ENCODE measurements at regions not wholly inside any gene's neighbourhood (a gene's known extent, or its start where the extent isn't known, plus 50 kb on each side); places are given as distances from the start of the nearest gene placed in this dataset.

- Histone ChIP-seq H3K4me1 (ENCODE audit: control insufficient read depth in 3 of 3, insufficient read depth in 3 of 3, low read length in 3 of 3) (no peaks in the 10 kb centered on the region), H3K27ac (ENCODE audit: low read depth, low read length) (no peak overlapping the region), H3K27me3 (ENCODE audit: control insufficient read depth in 3 of 3, insufficient read depth in 3 of 3, low read length in 3 of 3) (no peaks in the 10 kb centered on the region), H3K36me3 (ENCODE audit: control insufficient read depth in 3 of 3, insufficient read depth in 3 of 3, low read length in 3 of 3) (no peaks in the 10 kb centered on the region), H3K4me3 (ENCODE audit: low read length in 3 of 3) (no peak overlapping the region), H3K9me3 (ENCODE audit: control insufficient read depth in 3 of 3, low read length in 3 of 3) (no peaks in the 10 kb centered on the region), H3K9ac (ENCODE audit: low read depth in 1 of 3, low read length in 3 of 3) (no peak overlapping the region)
These were observed 64.0 kb upstream of the ZEB2 start for GRCh38 chr2:144583741-144584453.

GRCh38 chr2:144583381-144583729 is 63.4 kb upstream of the ZEB2 start:
- no peaks in the 10 kb centered on the region for H3K9me3 ChIP-seq (ENCODE audit: control insufficient read depth in 3 of 3, low read length in 3 of 3)
- H3K27ac ChIP-seq (ENCODE audit: low read depth, low read length) = no peak overlapping the region
- no peaks in the 10 kb centered on the region for H3K27me3 ChIP-seq (ENCODE audit: control insufficient read depth in 3 of 3, insufficient read depth in 3 of 3, low read length in 3 of 3)
- no peaks in the 10 kb centered on the region for H3K4me1 ChIP-seq (ENCODE audit: control insufficient read depth in 3 of 3, insufficient read depth in 3 of 3, low read length in 3 of 3)
- H3K9ac ChIP-seq (ENCODE audit: low read depth in 1 of 3, low read length in 3 of 3) = no peak overlapping the region
- no peak overlapping the region for H3K4me3 ChIP-seq (ENCODE audit: low read length in 3 of 3)
- no peaks in the 10 kb centered on the region for H3K36me3 ChIP-seq (ENCODE audit: control insufficient read depth in 3 of 3, insufficient read depth in 3 of 3, low read length in 3 of 3)

- Histone ChIP-seq H3K4me3 (ENCODE audit: low read length in 3 of 3) (no peak overlapping the region), H3K4me1 (ENCODE audit: control insufficient read depth in 3 of 3, insufficient read depth in 3 of 3, low read length in 3 of 3) (no peaks in the 10 kb centered on the region), H3K27me3 (ENCODE audit: control insufficient read depth in 3 of 3, insufficient read depth in 3 of 3, low read length in 3 of 3) (no peaks in the 10 kb centered on the region), H3K27ac (ENCODE audit: low read depth, low read length) (no peak overlapping the region), H3K36me3 (ENCODE audit: control insufficient read depth in 3 of 3, insufficient read depth in 3 of 3, low read length in 3 of 3) (no peaks in the 10 kb centered on the region), H3K9me3 (ENCODE audit: control insufficient read depth in 3 of 3, low read length in 3 of 3) (no peaks in the 10 kb centered on the region), H3K9ac (ENCODE audit: low read depth in 1 of 3, low read length in 3 of 3) (no peak overlapping the region)
These were observed 62.9 kb upstream of the ZEB2 start for GRCh38 chr2:144582651-144583380.

- no peaks in the 10 kb centered on the region for H3K36me3 ChIP-seq (ENCODE audit: control insufficient read depth in 3 of 3, insufficient read depth in 3 of 3, low read length in 3 of 3)
- no peaks in the 10 kb centered on the region for H3K27me3 ChIP-seq (ENCODE audit: control insufficient read depth in 3 of 3, insufficient read depth in 3 of 3, low read length in 3 of 3)
- no peak overlapping the region for H3K4me3 ChIP-seq (ENCODE audit: low read length in 3 of 3)
- no peaks in the 10 kb centered on the region for H3K9me3 ChIP-seq (ENCODE audit: control insufficient read depth in 3 of 3, low read length in 3 of 3)
- H3K27ac ChIP-seq (ENCODE audit: low read depth, low read length) = no peak overlapping the region
- H3K9ac ChIP-seq (ENCODE audit: low read depth in 1 of 3, low read length in 3 of 3) = no peak overlapping the region
- no peaks in the 10 kb centered on the region for H3K4me1 ChIP-seq (ENCODE audit: control insufficient read depth in 3 of 3, insufficient read depth in 3 of 3, low read length in 3 of 3)
These were observed 60.7 kb upstream of the ZEB2 start for GRCh38 chr2:144580521-144581161.

GRCh38 chr2:144579556-144579955 is 59.6 kb upstream of the ZEB2 start:
- H3K27ac ChIP-seq (ENCODE audit: low read depth, low read length) = no peak overlapping the region
- H3K4me3 ChIP-seq (ENCODE audit: low read length in 3 of 3) = no peak overlapping the region
- no peaks in the 10 kb centered on the region for H3K4me1 ChIP-seq (ENCODE audit: control insufficient read depth in 3 of 3, insufficient read depth in 3 of 3, low read length in 3 of 3)
- H3K9me3 ChIP-seq (ENCODE audit: control insufficient read depth in 3 of 3, low read length in 3 of 3) = no peaks in the 10 kb centered on the region
- H3K36me3 ChIP-seq (ENCODE audit: control insufficient read depth in 3 of 3, insufficient read depth in 3 of 3, low read length in 3 of 3) = no peaks in the 10 kb centered on the region
- no peaks in the 10 kb centered on the region for H3K27me3 ChIP-seq (ENCODE audit: control insufficient read depth in 3 of 3, insufficient read depth in 3 of 3, low read length in 3 of 3)
- H3K9ac ChIP-seq (ENCODE audit: low read depth in 1 of 3, low read length in 3 of 3) = no peak overlapping the region

GRCh38 chr2:144578099-144578498 is 58.2 kb upstream of the ZEB2 start:
- H3K4me1 ChIP-seq (ENCODE audit: control insufficient read depth in 3 of 3, insufficient read depth in 3 of 3, low read length in 3 of 3) = no peaks in the 10 kb centered on the region
- no peaks in the 10 kb centered on the region for H3K9me3 ChIP-seq (ENCODE audit: control insufficient read depth in 3 of 3, low read length in 3 of 3)
- H3K4me3 ChIP-seq (ENCODE audit: low read length in 3 of 3) = no peak overlapping the region

GRCh38 chr2:144572977-144573376 is 53.1 kb upstream of the ZEB2 start:
- H3K9ac ChIP-seq (ENCODE audit: low read depth in 1 of 3, low read length in 3 of 3) = no peak overlapping the region
- no peak overlapping the region for H3K27ac ChIP-seq (ENCODE audit: low read depth, low read length)
- no peaks in the 10 kb centered on the region for H3K27me3 ChIP-seq (ENCODE audit: control insufficient read depth in 3 of 3, insufficient read depth in 3 of 3, low read length in 3 of 3)
- H3K4me1 ChIP-seq (ENCODE audit: control insufficient read depth in 3 of 3, insufficient read depth in 3 of 3, low read length in 3 of 3) = no peaks in the 10 kb centered on the region
- no peaks in the 10 kb centered on the region for H3K36me3 ChIP-seq (ENCODE audit: control insufficient read depth in 3 of 3, insufficient read depth in 3 of 3, low read length in 3 of 3)
- no peak overlapping the region for H3K4me3 ChIP-seq (ENCODE audit: low read length in 3 of 3)
- H3K9me3 ChIP-seq (ENCODE audit: control insufficient read depth in 3 of 3, low read length in 3 of 3) = no peaks in the 10 kb centered on the region

More at GRCh38 chr2:144578099-144578498, 58.2 kb upstream of the ZEB2 start:
- H3K9ac ChIP-seq (ENCODE audit: low read depth in 1 of 3, low read length in 3 of 3) = no peak overlapping the region
- H3K27me3 ChIP-seq (ENCODE audit: control insufficient read depth in 3 of 3, insufficient read depth in 3 of 3, low read length in 3 of 3) = no peaks in the 10 kb centered on the region
- H3K27ac ChIP-seq (ENCODE audit: low read depth, low read length) = no peak overlapping the region
- no peaks in the 10 kb centered on the region for H3K36me3 ChIP-seq (ENCODE audit: control insufficient read depth in 3 of 3, insufficient read depth in 3 of 3, low read length in 3 of 3)

- no peaks in the 10 kb centered on the region for H3K36me3 ChIP-seq (ENCODE audit: control insufficient read depth in 3 of 3, insufficient read depth in 3 of 3, low read length in 3 of 3)
- no peak overlapping the region for H3K27ac ChIP-seq (ENCODE audit: low read depth, low read length)
- no peak overlapping the region for H3K9ac ChIP-seq (ENCODE audit: low read depth in 1 of 3, low read length in 3 of 3)
- no peak overlapping the region for H3K4me3 ChIP-seq (ENCODE audit: low read length in 3 of 3)
- no peaks in the 10 kb centered on the region for H3K9me3 ChIP-seq (ENCODE audit: control insufficient read depth in 3 of 3, low read length in 3 of 3)
- no peaks in the 10 kb centered on the region for H3K27me3 ChIP-seq (ENCODE audit: control insufficient read depth in 3 of 3, insufficient read depth in 3 of 3, low read length in 3 of 3)
- H3K4me1 ChIP-seq (ENCODE audit: control insufficient read depth in 3 of 3, insufficient read depth in 3 of 3, low read length in 3 of 3) = no peaks in the 10 kb centered on the region
These were observed 51.9 kb upstream of the ZEB2 start for GRCh38 chr2:144571770-144572169.

GRCh38 chr2:144570566-144570965 is 50.6 kb upstream of the ZEB2 start:
- H3K27ac ChIP-seq (ENCODE audit: low read depth, low read length) = no peak overlapping the region
- no peaks in the 10 kb centered on the region for H3K4me1 ChIP-seq (ENCODE audit: control insufficient read depth in 3 of 3, insufficient read depth in 3 of 3, low read length in 3 of 3)
- H3K9me3 ChIP-seq (ENCODE audit: control insufficient read depth in 3 of 3, low read length in 3 of 3) = no peaks in the 10 kb centered on the region
- H3K4me3 ChIP-seq (ENCODE audit: low read length in 3 of 3) = no peak overlapping the region
- no peak overlapping the region for H3K9ac ChIP-seq (ENCODE audit: low read depth in 1 of 3, low read length in 3 of 3)
- H3K27me3 ChIP-seq (ENCODE audit: control insufficient read depth in 3 of 3, insufficient read depth in 3 of 3, low read length in 3 of 3) = no peaks in the 10 kb centered on the region
- H3K36me3 ChIP-seq (ENCODE audit: control insufficient read depth in 3 of 3, insufficient read depth in 3 of 3, low read length in 3 of 3) = no peaks in the 10 kb centered on the region

Measured in skeletal muscle tissue (tissue), 3 donors.